Body of pancreas (tissue), 4 donors: ENCODE measurements at regions not wholly inside any gene's neighbourhood (a gene's known extent, or its start where the extent isn't known, plus 50 kb on each side); places are given as distances from the start of the nearest gene placed in this dataset.

ENCODE experiments used
- ATAC-seq: fragments of 150-250 bp; one replicate; pipeline ENCODE4 v1.9.1; 2016
- DNase-seq, 4 donors: peaks; one replicate each; pipeline ENCODE4 v3.0.0-alpha.2; 2019
- H3K27ac ChIP-seq, 4 donors: fragments of 200-600 bp; sonication (generic); 1 replicate in 3 of 4; 2 replicates in 1 of 4; pipeline versions ENCODE4 v1.5.1 to v1.6.1; 2016 to 2019; ENCODE audit warnings: mild to moderate bottlenecking in 1 of 4, mixed read lengths in 1 of 4, moderate library complexity in 1 of 4
- H3K27me3 ChIP-seq, 2 donors: fragments of 200-600 bp; sonication (generic); one replicate each; pipeline ENCODE4 v1.6.0; 2016; ENCODE audit warnings: mild to moderate bottlenecking in 1 of 2
- H3K36me3 ChIP-seq, 2 donors: fragments of 200-600 bp; sonication (generic); replicated peaks in 1 of 2; 2 replicates each; pipeline ENCODE4 v1.5.1; 2016; ENCODE audit warnings: low read depth in 2 of 2; ENCODE audit not compliant: insufficient read depth in 1 of 2
- H3K4me1 ChIP-seq: fragments of 200-600 bp; sonication (generic); one replicate; pipeline ENCODE4 v1.6.0; 2016
- H3K4me3 ChIP-seq, 2 donors: fragments of 200-600 bp; sonication (generic); 1 replicate in 1 of 2; 2 replicates in 1 of 2; pipeline ENCODE4 v1.5.1; 2016 to 2019
- H3K9me3 ChIP-seq, 3 donors: fragments of 200-600 bp; sonication (generic); 1 replicate in 2 of 3; 2 replicates in 1 of 3; pipeline ENCODE4 v1.5.1; 2016
- CTCF ChIP-seq, 7 experiments: fragments of 450-650 bp in 4 of 7; fragments of 200-600 bp in 3 of 7; sonication (generic) in 3 of 7; IDR thresholded peaks; one replicate each; pipeline ENCODE4 v1.5.1; 2016 to 2019; ENCODE audit warnings: antibody characterized with exemption in 7 of 7
- POLR2A ChIP-seq, 3 donors: fragments of 450-650 bp; IDR thresholded peaks; one replicate each; pipeline ENCODE4 v1.6.1; 2016; ENCODE audit warnings: antibody characterized with exemption in 3 of 3, mild to moderate bottlenecking in 2 of 3
- WGBS, 2 donors: methylation state at CpG; one replicate each; pipeline ENCODE4 v1.1.5; 2017; 5-methylcytosine and 5-hydroxymethylcytosine counted together
- intact Hi-C: fragments of 100-400 bp; cut with DNase I; formaldehyde crosslinking; loops from one replicate; pipeline ENCODE4 v1.15.1; 2023

GRCh38 chr21:18041012-18041411, 203.6 kb upstream of the CHODL start:
- no peaks in the 10 kb centered on the region for H3K4me1 ChIP-seq
- no peak overlapping the region for H3K4me3 ChIP-seq
- DNase-seq: no peak
- ATAC-seq: no peak
- H3K36me3 ChIP-seq: no peaks in the 10 kb centered on the region
- TF ChIP-seq CTCF (IDR thresholded peaks at IDR 0.05) (no peak), POLR2A (IDR thresholded peaks at IDR 0.05) (no peak)
- H3K27me3 ChIP-seq: no peaks in the 10 kb centered on the region
- 18 to 23% methylated on average over 3 of the region's 3 CpGs for WGBS, 2 donors
- no peaks in the 10 kb centered on the region for H3K9me3 ChIP-seq
- intact Hi-C loops: no loop called here
- H3K27ac ChIP-seq: no peak overlapping the region

- intact Hi-C loops: no loop called here
- H3K36me3 ChIP-seq: no peaks in the 10 kb centered on the region
- no peaks in the 10 kb centered on the region for H3K27me3 ChIP-seq
- H3K4me1 ChIP-seq: no peaks in the 10 kb centered on the region
- ATAC-seq (no peak), DNase-seq (no peak)
- H3K4me3 ChIP-seq: no peak overlapping the region
- WGBS, 2 donors: 34 to 52% methylated on average over 4 of the region's 4 CpGs
- TF ChIP-seq CTCF (IDR thresholded peaks at IDR 0.05) (no peak), POLR2A (IDR thresholded peaks at IDR 0.05) (no peak)
- no peaks in the 10 kb centered on the region for H3K9me3 ChIP-seq
- no peak overlapping the region for H3K27ac ChIP-seq
Measured at GRCh38 chr21:18030248-18030647, 211.1 kb upstream of the C21orf91 start.

GRCh38 chr21:18026359-18026758, 207.2 kb upstream of the C21orf91 start:
- no peak for TF ChIP-seq CTCF (IDR thresholded peaks at IDR 0.05)
- TF ChIP-seq POLR2A (IDR thresholded peaks at IDR 0.05): no peak
- intact Hi-C loops: no loop called here
- no peak for ATAC-seq
- no peak overlapping the region for H3K27ac ChIP-seq
- no peaks in the 10 kb centered on the region for H3K4me1 ChIP-seq
- DNase-seq: no peak
- H3K36me3 ChIP-seq: no peaks in the 10 kb centered on the region
- 0% methylated on average over 1 of the region's 1 CpG for WGBS, 2 donors
- H3K27me3 ChIP-seq: no peaks in the 10 kb centered on the region
- H3K4me3 ChIP-seq: no peak overlapping the region
- H3K9me3 ChIP-seq: no peaks in the 10 kb centered on the region

- DNase-seq: no peak
- no peak overlapping the region for H3K4me3 ChIP-seq
- no peaks in the 10 kb centered on the region for H3K36me3 ChIP-seq
- no peaks in the 10 kb centered on the region for H3K27me3 ChIP-seq
- no peak overlapping the region for H3K27ac ChIP-seq
- TF ChIP-seq POLR2A (IDR thresholded peaks at IDR 0.05) (no peak), CTCF (IDR thresholded peaks at IDR 0.05) (no peak)
- intact Hi-C loops: no loop called here
- no peak for ATAC-seq
- no peaks in the 10 kb centered on the region for H3K4me1 ChIP-seq
- WGBS, 2 donors: 22 to 32% methylated on average over 2 of the region's 2 CpGs
- no peaks in the 10 kb centered on the region for H3K9me3 ChIP-seq
Measured at GRCh38 chr21:18023711-18024110, 204.6 kb upstream of the C21orf91 start.

GRCh38 chr21:18023157-18023556, 204.0 kb upstream of the C21orf91 start:
- Histone ChIP-seq H3K9me3 (no peaks in the 10 kb centered on the region), H3K4me3 (no peak overlapping the region), H3K4me1 (no peaks in the 10 kb centered on the region), H3K27me3 (no peaks in the 10 kb centered on the region), H3K36me3 (no peaks in the 10 kb centered on the region), H3K27ac (no peak overlapping the region)
- no peak for ATAC-seq
- intact Hi-C loops: no loop called here
- no peak for DNase-seq
- WGBS, 2 donors: 60 to 71% methylated on average over 4 of the region's 4 CpGs
- no peak for TF ChIP-seq POLR2A (IDR thresholded peaks at IDR 0.05)
- no peak for TF ChIP-seq CTCF (IDR thresholded peaks at IDR 0.05)
